ENCODE measurements at regions not wholly inside any gene's neighbourhood (a gene's known extent, or its start where the extent isn't known, plus 50 kb on each side); places are given as distances from the start of the nearest gene placed in this dataset.

DNA sequence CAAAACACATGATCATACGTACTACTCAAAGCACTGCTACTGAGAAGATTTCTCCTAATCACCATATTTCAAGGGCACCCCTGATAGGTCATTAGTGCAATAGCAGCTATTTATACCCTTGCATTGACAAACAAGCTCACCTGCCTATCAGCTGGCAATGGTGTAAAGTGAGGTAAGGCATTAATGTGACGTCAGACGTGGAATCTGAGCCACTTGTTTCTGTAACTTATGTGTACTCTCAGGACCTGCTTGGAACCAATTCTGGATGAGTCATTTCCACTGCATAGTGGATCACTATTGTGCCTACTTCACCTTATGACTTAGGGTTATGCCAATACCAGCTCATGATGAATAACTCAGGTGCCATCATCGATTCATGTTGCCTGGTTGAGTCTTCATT is 628.5 kb upstream of the CELF2 start:
- TF ChIP-seq YY1 (IDR thresholded peaks at IDR 0.05; ENCODE audit: insufficient read depth, insufficient read length) (no peak), ZNF274 (IDR thresholded peaks at IDR 0.05; ENCODE audit: low read depth, low read length) (no peak)
